GM21786 (cell line): ENCODE measurements at regions not wholly inside any gene's neighbourhood (a gene's known extent, or its start where the extent isn't known, plus 50 kb on each side); places are given as distances from the start of the nearest gene placed in this dataset.

Experiments used
- ATAC-seq: cut with Tn5 transposase; IDR thresholded peaks from one replicate; pipeline ENCODE4 v1.9.1; 2021; ENCODE audit not compliant: unreplicated experiment

DNA sequence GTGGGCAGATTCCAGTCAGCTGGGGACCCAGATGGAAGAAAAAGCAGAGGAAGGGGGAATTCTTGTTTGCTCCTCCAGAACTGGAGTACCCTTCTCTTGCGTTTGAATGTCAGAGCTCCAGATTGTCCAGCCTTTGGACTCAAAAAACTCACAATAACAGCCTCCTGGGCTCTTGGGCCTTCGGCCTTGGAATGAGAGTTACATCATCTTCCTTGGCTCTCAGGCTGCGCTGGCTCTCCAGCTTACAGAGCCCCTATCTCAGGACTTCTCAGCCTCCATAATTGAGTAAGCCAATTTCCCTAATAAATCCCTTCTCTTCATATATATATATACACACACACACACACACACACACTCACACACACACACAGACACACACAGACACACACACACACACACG lies 1215.7 kb upstream of the SLC10A2 start:
- no peak for ATAC-seq

- no peak for ATAC-seq
Measured at GRCh38 chr13:104270731-104271130, 1204.5 kb upstream of the SLC10A2 start.

- no peak for ATAC-seq
Measured at GRCh38 chr13:104267206-104267811, 1201.1 kb upstream of the SLC10A2 start.

GRCh38 chr13:104256701-104257100 lies 1190.5 kb upstream of the SLC10A2 start:
- ATAC-seq: no peak

DNA sequence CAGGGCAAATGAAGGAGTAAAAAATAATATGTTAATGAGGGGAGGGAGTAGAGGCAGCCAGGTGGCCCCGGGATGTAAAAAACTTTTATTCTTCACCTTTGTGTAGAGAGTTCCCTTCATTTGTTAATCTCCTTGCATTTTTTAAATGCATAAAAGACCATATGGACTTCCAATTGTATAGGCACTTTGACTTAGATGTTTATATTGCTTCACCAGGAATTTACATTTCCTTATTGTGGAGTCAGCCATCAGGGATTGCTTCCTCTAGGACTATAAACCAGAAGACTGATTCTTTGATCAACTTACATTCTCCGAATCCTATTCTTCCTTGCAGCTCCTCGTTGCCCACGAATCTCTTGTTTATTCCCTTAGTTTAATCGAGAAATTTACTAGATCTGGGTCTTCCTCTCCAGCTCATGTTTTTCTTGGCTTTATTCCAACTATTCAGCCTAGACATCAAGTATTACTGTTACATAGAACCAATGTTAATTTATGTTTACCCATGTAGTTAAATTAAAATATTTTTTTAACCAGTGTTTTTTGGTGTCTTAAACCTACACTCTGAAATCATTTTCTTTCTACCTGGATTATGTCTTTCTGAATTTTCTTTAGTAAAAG lies 1187.0 kb upstream of the SLC10A2 start:
- no peak for ATAC-seq

DNA sequence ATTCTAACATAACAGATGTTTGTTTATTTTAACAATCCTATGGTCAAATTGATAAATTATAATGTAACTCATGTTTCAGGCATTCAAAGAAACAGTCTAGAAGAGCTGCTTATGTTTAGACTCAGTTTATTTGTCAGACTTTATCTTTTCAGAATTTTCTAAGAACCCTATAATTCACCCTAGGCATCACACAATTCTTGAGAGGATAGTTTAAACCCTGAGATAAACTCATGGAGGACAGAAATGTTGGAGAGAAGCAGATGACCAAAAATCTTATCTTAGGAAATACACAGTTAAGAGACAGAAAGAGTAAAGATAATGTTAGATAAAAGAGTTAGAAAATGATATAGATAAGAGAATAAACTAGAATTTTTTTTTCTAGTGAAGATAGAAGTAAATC lies 1185.7 kb upstream of the SLC10A2 start:
- ATAC-seq: no peak

DNA sequence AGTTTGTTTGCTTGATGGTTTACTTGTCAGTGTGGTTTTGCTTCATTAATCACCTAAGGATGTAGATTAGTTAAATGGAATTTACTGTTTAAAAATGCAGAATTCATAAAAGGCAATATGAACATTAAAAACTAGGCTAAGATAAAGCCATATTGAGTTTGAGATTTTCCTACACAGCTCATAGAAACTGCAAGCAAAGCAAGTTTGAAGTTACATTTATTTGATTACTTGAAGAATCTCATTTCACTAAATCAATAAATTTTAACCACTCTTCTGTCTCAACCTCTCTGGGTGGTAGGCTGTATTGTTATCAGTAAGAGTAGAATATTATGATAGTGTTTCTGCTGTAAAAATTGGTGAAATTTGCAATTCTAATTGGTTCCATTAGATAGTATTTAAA lies 1180.7 kb upstream of the SLC10A2 start:
- ATAC-seq: no peak

DNA sequence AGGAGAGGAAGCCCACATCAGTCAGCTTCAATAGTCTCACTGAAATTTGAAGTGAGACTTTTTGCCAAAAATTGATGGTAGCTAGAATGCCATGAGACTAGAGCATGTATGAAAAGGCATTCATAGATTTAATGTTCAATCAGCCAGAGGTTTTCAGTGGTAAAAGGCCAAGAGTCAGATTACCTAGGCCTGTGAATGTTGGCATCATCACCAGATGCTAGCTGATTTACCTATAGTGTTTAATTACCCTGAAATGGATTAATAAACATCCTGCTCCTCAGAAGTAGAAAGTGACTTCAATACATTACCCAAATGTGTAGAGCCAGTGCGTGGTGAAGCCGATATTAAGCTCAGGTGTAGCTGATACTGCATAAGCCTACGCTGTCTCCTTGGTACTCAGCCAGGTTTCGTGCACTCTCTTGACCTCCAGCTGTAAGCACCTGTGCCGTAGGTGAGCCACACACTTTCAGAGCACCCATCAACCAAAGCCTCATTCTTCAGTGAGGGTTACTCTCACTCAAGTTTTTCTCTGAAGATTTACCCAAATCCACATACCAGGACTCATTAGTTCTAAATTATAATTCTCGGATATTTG lies 1140.3 kb upstream of the SLC10A2 start:
- ATAC-seq: no peak

DNA sequence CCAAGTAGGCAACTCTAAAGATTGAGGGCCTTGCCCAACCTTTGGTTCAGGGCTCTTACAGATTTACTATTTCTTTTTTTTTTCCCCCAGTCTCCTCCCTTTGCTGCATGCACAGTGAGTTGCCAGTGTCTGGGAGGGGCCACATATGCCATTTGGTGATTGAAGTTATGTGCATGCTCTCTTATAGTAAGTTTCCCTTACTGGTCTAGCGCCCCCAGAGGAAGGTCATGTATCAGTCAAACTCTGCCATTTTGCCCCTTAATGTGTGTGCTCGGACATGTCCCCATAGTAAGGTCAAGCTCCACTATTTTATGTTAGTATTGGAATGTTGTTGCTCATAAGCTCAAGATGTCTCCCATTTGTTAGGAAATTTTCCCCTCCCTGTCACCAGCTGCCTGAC lies 1138.0 kb upstream of the SLC10A2 start:
- ATAC-seq: no peak

GRCh38 chr13:104198801-104199200 lies 1132.6 kb upstream of the SLC10A2 start:
- ATAC-seq: no peak

GRCh38 chr13:104196611-104197010 lies 1130.4 kb upstream of the SLC10A2 start:
- no peak for ATAC-seq

DNA sequence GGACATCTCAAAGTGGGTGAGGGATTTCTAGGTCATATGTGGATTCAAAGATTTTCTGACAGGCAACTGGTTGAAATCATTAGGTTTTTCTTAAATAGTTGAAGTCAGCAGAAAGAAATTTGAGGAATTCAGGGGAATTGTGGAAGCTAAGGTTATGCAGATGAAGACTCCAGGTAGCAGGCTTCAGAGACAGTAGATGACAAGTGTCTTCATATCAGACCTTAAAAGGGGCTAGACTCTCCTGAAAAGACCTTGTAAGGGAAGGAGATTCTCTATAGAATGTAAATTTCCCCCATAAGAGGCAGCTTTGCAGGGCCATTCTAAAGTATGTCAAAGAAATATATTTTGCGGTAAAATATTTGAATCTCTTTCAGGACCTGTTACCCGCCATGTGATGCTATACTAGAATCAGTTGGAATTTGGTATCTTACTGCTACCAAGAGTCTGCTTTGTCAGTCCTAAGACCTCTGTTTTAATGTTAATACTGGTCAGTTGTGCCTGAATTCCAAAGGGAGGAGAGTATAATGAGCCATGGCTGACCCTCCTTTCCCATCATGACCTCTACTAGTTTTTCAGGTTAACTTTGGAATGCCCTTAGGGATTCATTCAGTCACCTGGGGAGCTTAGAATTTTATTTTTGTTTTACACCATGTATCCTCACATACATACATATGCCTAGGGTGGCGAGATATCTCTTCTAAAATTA lies 1115.5 kb upstream of the SLC10A2 start:
- ATAC-seq: no peak

GRCh38 chr13:104170980-104171555 lies 1104.9 kb upstream of the SLC10A2 start:
- no peak for ATAC-seq

DNA sequence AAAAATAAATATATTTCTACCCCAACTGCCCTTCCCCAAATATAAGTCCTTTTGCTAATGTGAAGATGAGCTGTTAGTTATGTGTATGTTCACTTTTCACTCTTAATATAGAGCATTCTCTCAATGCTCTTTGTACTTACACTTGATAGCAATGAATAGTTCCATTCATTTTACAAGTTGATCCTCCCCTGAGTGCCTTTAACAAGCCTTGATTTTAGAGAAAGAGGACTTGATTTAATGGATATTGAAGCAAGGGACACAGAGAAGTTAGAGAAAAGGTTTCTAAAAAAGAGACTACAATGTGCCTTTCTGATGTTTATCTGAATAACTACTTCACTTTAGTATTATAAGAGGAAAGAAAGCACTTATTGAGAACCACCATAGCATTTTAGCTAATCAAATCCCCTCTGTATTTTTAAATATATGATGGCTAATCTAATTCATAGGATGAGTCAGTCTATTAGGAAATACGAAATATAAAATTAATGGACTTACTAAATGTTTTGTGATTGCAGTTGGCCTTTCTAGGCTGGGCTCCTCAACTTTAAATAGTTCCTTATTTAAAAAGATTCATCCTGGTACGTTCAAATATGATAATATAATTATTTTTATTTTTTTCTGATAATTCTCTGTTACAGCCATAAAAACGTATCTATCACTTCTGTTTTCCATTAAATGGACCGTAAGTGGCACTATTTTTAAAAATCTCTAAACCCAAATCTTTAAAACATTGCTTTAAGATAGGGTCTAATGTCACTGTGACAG lies 1097.8 kb upstream of the SLC10A2 start:
- ATAC-seq: no peak

GRCh38 chr13:104160536-104160935 lies 1094.3 kb upstream of the SLC10A2 start:
- ATAC-seq: no peak

DNA sequence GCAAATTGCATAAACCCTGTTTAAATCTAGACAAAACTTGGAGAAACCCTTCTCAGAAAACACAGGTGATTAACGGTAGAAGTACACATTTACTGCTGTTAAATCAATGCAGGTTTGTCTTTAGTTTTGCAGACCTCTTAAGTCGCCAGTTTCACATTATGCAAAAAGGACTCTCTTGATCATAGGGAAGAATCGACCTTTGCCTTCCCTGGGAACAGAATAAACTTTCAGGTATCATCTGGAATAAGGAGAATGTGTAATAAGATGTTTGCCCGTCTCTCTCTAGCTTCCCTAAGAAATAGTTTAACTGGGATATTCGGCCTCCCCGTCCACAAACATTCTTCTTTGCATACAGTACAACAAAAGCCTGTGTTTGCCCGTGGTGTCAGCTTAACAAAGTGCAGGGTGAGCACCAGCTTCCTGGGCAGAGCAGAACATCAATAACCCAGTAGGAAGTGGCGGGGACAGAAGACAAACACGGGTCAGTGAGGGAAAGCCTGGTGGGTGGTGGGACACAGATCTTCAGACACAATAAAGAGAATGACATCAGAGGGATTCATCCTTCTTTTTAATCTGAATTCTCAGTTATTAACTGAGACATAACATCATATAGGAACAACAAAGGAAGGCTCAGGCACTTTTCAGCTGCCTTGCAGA lies 1077.7 kb upstream of the SLC10A2 start:
- no peak for ATAC-seq

- no peak for ATAC-seq
Measured at GRCh38 chr13:104140552-104140951, 1074.3 kb upstream of the SLC10A2 start.

GRCh38 chr13:104137416-104137815 lies 1071.2 kb upstream of the SLC10A2 start:
- no peak for ATAC-seq

DNA sequence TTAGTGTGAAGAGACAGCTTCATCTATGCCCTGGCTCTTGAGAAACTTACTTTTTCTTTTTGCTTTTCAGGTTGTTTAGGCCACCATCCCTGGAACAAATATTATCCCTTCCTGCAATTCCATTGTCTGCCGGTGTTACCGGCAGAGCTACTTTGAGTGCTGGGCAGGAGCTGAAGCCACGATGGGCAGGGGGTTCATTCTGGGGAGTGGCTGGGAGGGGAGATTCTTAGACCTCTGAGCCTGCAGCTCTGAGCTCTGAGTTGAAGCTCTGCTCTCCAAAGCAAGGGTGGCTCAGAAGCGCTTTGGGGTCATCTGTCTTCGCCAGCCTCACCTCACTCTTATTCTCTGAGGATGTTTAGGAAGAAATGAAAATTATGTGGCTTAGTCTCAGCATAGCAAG lies 1066.6 kb upstream of the SLC10A2 start:
- ATAC-seq: no peak

DNA sequence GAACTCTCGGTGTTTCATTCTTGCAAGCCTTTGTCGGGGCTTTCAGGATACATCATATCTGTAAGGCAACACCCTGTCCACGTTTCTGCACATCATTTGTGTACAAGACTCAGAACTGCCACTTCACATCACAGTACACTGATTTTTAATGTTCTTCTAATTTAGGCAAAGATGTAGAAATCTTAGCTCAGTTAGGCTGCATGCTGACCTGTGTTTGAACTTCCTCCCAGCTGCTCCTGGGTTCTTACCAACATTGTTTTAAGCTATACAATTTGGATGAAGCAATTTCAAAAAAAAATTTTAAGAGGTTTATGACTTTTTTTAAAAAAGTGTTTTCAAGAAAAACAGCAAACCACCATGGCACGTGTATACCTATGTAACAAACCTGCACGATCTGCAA lies 1047.9 kb upstream of the SLC10A2 start:
- no peak for ATAC-seq

DNA sequence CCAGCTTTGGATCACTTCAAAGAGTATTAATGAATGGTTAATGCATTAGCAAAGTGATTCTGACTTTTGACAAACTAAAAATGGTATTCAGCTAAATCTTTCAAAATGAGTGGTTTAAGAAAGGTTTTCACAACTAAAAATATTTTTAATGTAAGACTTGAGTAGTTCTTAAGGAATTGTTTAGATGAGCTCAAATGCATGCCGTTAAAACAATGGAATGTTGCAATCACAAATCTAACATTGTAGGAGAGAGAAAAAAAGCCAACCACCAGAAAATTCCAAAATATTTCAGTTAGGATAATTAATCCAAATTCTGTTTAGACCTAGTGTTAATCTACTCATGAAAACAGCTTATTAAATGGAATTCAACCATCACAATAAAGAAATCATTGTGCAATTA lies 1044.8 kb upstream of the SLC10A2 start:
- ATAC-seq: no peak
